WTC11 (cell line): ENCODE measurements at regions not wholly inside any gene's neighbourhood (a gene's known extent, or its start where the extent isn't known, plus 50 kb on each side); places are given as distances from the start of the nearest gene placed in this dataset.

Experiments used
- ATF6 ChIP-seq: sonication (generic); formaldehyde crosslinking; IDR thresholded peaks from 2 replicates; pipeline ENCODE4 v1.8.1; 2023; ENCODE audit warnings: mild to moderate bottlenecking, missing genetic modification reagents
- CTCF ChIP-seq: fragments of 200-600 bp; IDR thresholded peaks from 2 replicates; pipeline ENCODE4 v1.8.0; 2022; ENCODE audit warnings: antibody characterized with exemption
- E2F5 ChIP-seq: sonication (generic); formaldehyde crosslinking; IDR thresholded peaks from 2 replicates; pipeline ENCODE4 v1.8.1; 2022; ENCODE audit warnings: mild to moderate bottlenecking, moderate library complexity, missing genetic modification reagents
- ELF4 ChIP-seq: sonication (generic); formaldehyde crosslinking; IDR thresholded peaks from 2 replicates; pipeline ENCODE4 v1.8.1; 2022; ENCODE audit warnings: low read depth, mild to moderate bottlenecking, moderate library complexity, missing genetic modification reagents
- RELA ChIP-seq: sonication (generic); formaldehyde crosslinking; IDR thresholded peaks from 2 replicates; pipeline ENCODE4 v1.8.1; 2022; ENCODE audit warnings: missing genetic modification reagents, mild to moderate bottlenecking, borderline replicate concordance
- SP1 ChIP-seq: sonication (generic); formaldehyde crosslinking; conservative IDR thresholded peaks from 2 replicates; pipeline ENCODE4 v1.8.1; 2022; ENCODE audit warnings: missing genetic modification reagents
- ZNF232 ChIP-seq: sonication (generic); formaldehyde crosslinking; IDR thresholded peaks from 2 replicates; pipeline ENCODE4 v1.8.0; 2022; ENCODE audit warnings: mild to moderate bottlenecking, missing genetic modification reagents
- ZNF281 ChIP-seq: sonication (generic); formaldehyde crosslinking; IDR thresholded peaks from 2 replicates; pipeline ENCODE4 v1.8.0; 2023; ENCODE audit warnings: mild to moderate bottlenecking, missing genetic modification reagents

- TF ChIP-seq CTCF (no peak), SP1 (no peak), ELF4 (CRISPR knock-in tag) (no peak), RELA (CRISPR knock-in tag) (no peak), ZNF232 (no peak), E2F5 (CRISPR knock-in tag) (no peak), ZNF281 (CRISPR knock-in tag) (no peak), ATF6 (CRISPR knock-in tag) (no peak)
These were observed 408.5 kb upstream of the MKI67 start for GRCh38 chr10:128534686-128535085.
